DOHH2 (cell line): ENCODE measurements at regions not wholly inside any gene's neighbourhood (a gene's known extent, or its start where the extent isn't known, plus 50 kb on each side); places are given as distances from the start of the nearest gene placed in this dataset.

Experiments used
- H3F3A ChIP-seq: fragments of 200-600 bp; sonication (generic), shearing (Covaris generic); 2 replicates; pipeline ENCODE4 v1.6.0; 2016; ENCODE audit warnings: antibody characterized with exemption, mild to moderate bottlenecking; ENCODE audit not compliant: control insufficient read depth, insufficient read depth
- H3K27ac ChIP-seq: fragments of 200-600 bp; sonication (generic); 2 replicates; pipeline ENCODE4 v1.5.1; 2014; ENCODE audit warnings: low read depth, mild to moderate bottlenecking, low read length, moderate library complexity
- H3K27me3 ChIP-seq: fragments of 200-600 bp; sonication (generic); 2 replicates; pipeline ENCODE4 v1.6.1; 2014; ENCODE audit warnings: mild to moderate bottlenecking, low read length, mixed read lengths; ENCODE audit not compliant: control insufficient read depth
- H3K36me3 ChIP-seq: fragments of 200-600 bp; sonication (generic); 2 replicates; pipeline ENCODE4 v1.6.1; 2014; ENCODE audit warnings: mild to moderate bottlenecking, low read length, moderate library complexity, mixed read lengths; ENCODE audit not compliant: control insufficient read depth
- H3K4me1 ChIP-seq: fragments of 200-600 bp; sonication (generic); 2 replicates; pipeline ENCODE4 v1.6.1; 2014; ENCODE audit warnings: mild to moderate bottlenecking, low read length, mixed read lengths; ENCODE audit not compliant: control insufficient read depth
- H3K4me2 ChIP-seq: fragments of 200-600 bp; sonication (generic); 2 replicates; pipeline ENCODE4 v1.6.0; 2014; ENCODE audit warnings: mild to moderate bottlenecking, low read length, moderate library complexity
- H3K4me3 ChIP-seq: fragments of 200-600 bp; sonication (generic); 2 replicates; pipeline ENCODE4 v1.5.1; 2014; ENCODE audit warnings: mild to moderate bottlenecking, low read length, mixed read lengths
- H3K79me2 ChIP-seq: fragments of 200-600 bp; sonication (generic); 2 replicates; pipeline ENCODE4 v1.6.1; 2014; ENCODE audit warnings: mild to moderate bottlenecking, low read length, mixed read lengths; ENCODE audit not compliant: control insufficient read depth
- H3K9me2 ChIP-seq: fragments of 200-600 bp; sonication (generic); replicated peaks from 2 replicates; pipeline ENCODE4 v1.6.1; 2014; ENCODE audit warnings: mild to moderate bottlenecking, low read length, mixed read lengths; ENCODE audit not compliant: control insufficient read depth
- H3K9me3 ChIP-seq: fragments of 200-600 bp; sonication (generic); 2 replicates; pipeline ENCODE4 v1.6.1; 2014; ENCODE audit warnings: antibody characterized with exemption, low read length, mixed read lengths; ENCODE audit not compliant: control insufficient read depth, insufficient read depth
- H4K20me1 ChIP-seq: fragments of 200-600 bp; sonication (generic); 2 replicates; pipeline ENCODE4 v1.6.0; 2014; ENCODE audit warnings: low read depth, mild to moderate bottlenecking, antibody characterized with exemption, low read length, moderate library complexity; ENCODE audit not compliant: control insufficient read depth, insufficient read depth
- EZH2phosphoT487 ChIP-seq: fragments of 200-600 bp; sonication (generic); IDR thresholded peaks from 2 replicates; pipeline ENCODE4 v1.6.1; 2017; ENCODE audit warnings: borderline replicate concordance, mild to moderate bottlenecking, antibody characterized with exemption, low read length, moderate library complexity, mixed read lengths
- TF ChIP-seq, protein P1 (sequence below): fragments of 200-600 bp; sonication (generic); IDR thresholded peaks from one replicate; pipeline ENCODE4 v1.5.1; 2014; ENCODE audit warnings: antibody characterized with exemption, mild to moderate bottlenecking, low read depth, low read length; ENCODE audit not compliant: poor library complexity, severe bottlenecking

DNA sequence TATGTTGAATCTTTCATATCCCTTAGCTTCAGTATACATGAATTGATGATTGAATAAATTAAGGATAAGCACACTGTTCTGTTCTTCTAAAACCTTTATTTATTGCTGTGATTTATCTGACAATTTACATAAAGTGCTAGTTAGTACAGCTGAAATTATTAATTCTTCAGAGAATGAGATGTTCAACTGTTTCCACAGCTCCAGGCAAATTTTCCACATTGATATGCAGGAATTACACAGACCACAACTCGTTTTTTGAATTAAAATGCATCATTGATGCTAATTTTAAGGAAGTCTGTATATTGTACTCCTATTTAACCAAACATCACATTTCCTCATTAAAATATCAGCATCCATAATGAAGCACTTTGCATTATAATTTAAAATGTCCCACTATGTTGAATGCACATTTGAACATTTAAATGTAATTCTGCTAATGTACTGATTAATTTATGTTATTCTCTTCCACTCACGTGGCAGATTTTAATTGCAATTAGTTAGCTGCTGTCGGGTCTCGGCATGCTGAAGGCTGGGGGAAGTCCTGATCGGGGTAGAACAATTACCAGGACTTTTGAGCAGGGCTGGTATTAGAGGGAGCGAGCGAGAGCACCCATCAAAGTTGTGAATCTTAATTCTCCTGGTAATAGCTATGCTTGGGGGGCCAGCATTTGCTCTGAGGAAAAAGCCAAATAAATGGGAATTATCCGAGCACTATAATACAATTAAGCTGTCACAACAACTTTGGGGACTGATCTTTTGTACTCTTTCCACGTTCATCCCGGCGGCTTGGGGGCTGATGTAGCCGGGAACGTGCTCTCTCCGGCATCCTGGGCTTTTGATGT is 136.7 kb upstream of the TMTC4 start:
- no peaks in the 10 kb centered on the region for H3K9me3 ChIP-seq
- H3K27me3 ChIP-seq = no peaks in the 10 kb centered on the region
- H3F3A ChIP-seq = no peaks in the 10 kb centered on the region
- no peaks in the 10 kb centered on the region for H3K9me2 ChIP-seq
- TF ChIP-seq, protein P1, sequence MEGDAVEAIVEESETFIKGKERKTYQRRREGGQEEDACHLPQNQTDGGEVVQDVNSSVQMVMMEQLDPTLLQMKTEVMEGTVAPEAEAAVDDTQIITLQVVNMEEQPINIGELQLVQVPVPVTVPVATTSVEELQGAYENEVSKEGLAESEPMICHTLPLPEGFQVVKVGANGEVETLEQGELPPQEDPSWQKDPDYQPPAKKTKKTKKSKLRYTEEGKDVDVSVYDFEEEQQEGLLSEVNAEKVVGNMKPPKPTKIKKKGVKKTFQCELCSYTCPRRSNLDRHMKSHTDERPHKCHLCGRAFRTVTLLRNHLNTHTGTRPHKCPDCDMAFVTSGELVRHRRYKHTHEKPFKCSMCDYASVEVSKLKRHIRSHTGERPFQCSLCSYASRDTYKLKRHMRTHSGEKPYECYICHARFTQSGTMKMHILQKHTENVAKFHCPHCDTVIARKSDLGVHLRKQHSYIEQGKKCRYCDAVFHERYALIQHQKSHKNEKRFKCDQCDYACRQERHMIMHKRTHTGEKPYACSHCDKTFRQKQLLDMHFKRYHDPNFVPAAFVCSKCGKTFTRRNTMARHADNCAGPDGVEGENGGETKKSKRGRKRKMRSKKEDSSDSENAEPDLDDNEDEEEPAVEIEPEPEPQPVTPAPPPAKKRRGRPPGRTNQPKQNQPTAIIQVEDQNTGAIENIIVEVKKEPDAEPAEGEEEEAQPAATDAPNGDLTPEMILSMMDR = no peak
- no peak for TF ChIP-seq EZH2phosphoT487
- no peaks in the 10 kb centered on the region for H3K36me3 ChIP-seq
- H3K27ac ChIP-seq = no peak overlapping the region
- H3K79me2 ChIP-seq = no peaks in the 10 kb centered on the region
- no peak overlapping the region for H3K4me2 ChIP-seq
- H4K20me1 ChIP-seq = no peaks in the 10 kb centered on the region
- no peak overlapping the region for H3K4me3 ChIP-seq
- H3K4me1 ChIP-seq = no peaks in the 10 kb centered on the region

GRCh38 chr13:100810481-100810880 is 135.9 kb upstream of the TMTC4 start:
- no peak overlapping the region for H3K4me2 ChIP-seq
- H3K79me2 ChIP-seq = no peaks in the 10 kb centered on the region
- no peaks in the 10 kb centered on the region for H3K27me3 ChIP-seq
- H4K20me1 ChIP-seq = no peaks in the 10 kb centered on the region
- no peaks in the 10 kb centered on the region for H3K36me3 ChIP-seq
- no peaks in the 10 kb centered on the region for H3K9me3 ChIP-seq
- H3K4me3 ChIP-seq = no peak overlapping the region
- TF ChIP-seq, protein P1 = no peak
- no peak for TF ChIP-seq EZH2phosphoT487
- no peaks in the 10 kb centered on the region for H3K4me1 ChIP-seq
- H3K27ac ChIP-seq = no peak overlapping the region
- H3F3A ChIP-seq = no peaks in the 10 kb centered on the region
- H3K9me2 ChIP-seq = no peaks in the 10 kb centered on the region

- TF ChIP-seq EZH2phosphoT487 = no peak
- TF ChIP-seq, protein P1 = no peak
- no peak overlapping the region for H3K4me3 ChIP-seq
- H4K20me1 ChIP-seq = no peaks in the 10 kb centered on the region
- H3K9me3 ChIP-seq = no peaks in the 10 kb centered on the region
- H3K9me2 ChIP-seq = no peaks in the 10 kb centered on the region
- no peaks in the 10 kb centered on the region for H3F3A ChIP-seq
- H3K27ac ChIP-seq = no peak overlapping the region
- no peaks in the 10 kb centered on the region for H3K4me1 ChIP-seq
- no peak overlapping the region for H3K4me2 ChIP-seq
- no peaks in the 10 kb centered on the region for H3K36me3 ChIP-seq
- H3K27me3 ChIP-seq = no peaks in the 10 kb centered on the region
- no peaks in the 10 kb centered on the region for H3K79me2 ChIP-seq
These were observed 135.3 kb upstream of the TMTC4 start for GRCh38 chr13:100809856-100810255.
